Testis (tissue), 2 donors: ENCODE measurements at regions not wholly inside any gene's neighbourhood (a gene's known extent, or its start where the extent isn't known, plus 50 kb on each side); places are given as distances from the start of the nearest gene placed in this dataset.

ENCODE experiments used
- DNase-seq: peaks from one replicate; pipeline ENCODE4 v3.0.0-alpha.2; 2019
- H3K27ac ChIP-seq, 2 donors: fragments of 200-600 bp; sonication (generic); one replicate each; pipeline ENCODE4 v1.5.1; 2019
- H3K27me3 ChIP-seq: fragments of 200-600 bp; sonication (generic); one replicate; pipeline ENCODE4 v1.5.1; 2019
- H3K36me3 ChIP-seq: fragments of 200-600 bp; sonication (generic); one replicate; pipeline ENCODE4 v1.5.1; 2017; ENCODE audit warnings: low read depth; ENCODE audit errors: missing control alignments
- H3K4me1 ChIP-seq: fragments of 200-600 bp; sonication (generic); one replicate; pipeline ENCODE4 v1.5.1; 2019
- H3K4me3 ChIP-seq, 2 donors: fragments of 200-600 bp; sonication (generic); one replicate each; pipeline ENCODE4 v1.5.1; 2017 to 2019
- H3K9me3 ChIP-seq: fragments of 200-600 bp; sonication (generic); one replicate; pipeline ENCODE4 v1.5.1; 2017
- CTCF ChIP-seq, 3 experiments: fragments of 450-650 bp in 2 of 3; fragments of 200-600 bp in 1 of 3; sonication (generic) in 1 of 3; IDR thresholded peaks; one replicate each; pipeline ENCODE4 v1.5.1; 2016 to 2019; ENCODE audit warnings: antibody characterized with exemption in 3 of 3, mild to moderate bottlenecking in 2 of 3, moderate library complexity in 1 of 3
- POLR2A ChIP-seq: fragments of 450-650 bp; IDR thresholded peaks from one replicate; pipeline ENCODE4 v1.6.1; 2017; ENCODE audit warnings: antibody characterized with exemption, mild to moderate bottlenecking, moderate library complexity
- WGBS, 2 donors: methylation state at CpG; one replicate each; pipeline ENCODE4 v1.1.5; 2018; 5-methylcytosine and 5-hydroxymethylcytosine counted together
- intact Hi-C: fragments of 100-400 bp; cut with DNase I; formaldehyde crosslinking; loops from one replicate; pipeline ENCODE4 v1.15.1; 2023; ENCODE audit warnings: low total_unique reads

GRCh38 chr10:65818990-65819389 is 1106.8 kb upstream of the LRRTM3 start:
- no peaks in the 10 kb centered on the region for H3K9me3 ChIP-seq
- H3K27me3 ChIP-seq: no peaks in the 10 kb centered on the region
- H3K4me1 ChIP-seq: no peaks in the 10 kb centered on the region
- DNase-seq: no peak
- TF ChIP-seq POLR2A (no peak), CTCF (IDR thresholded peaks at IDR 0.05) (no peak)
- H3K27ac ChIP-seq: no peak overlapping the region
- WGBS, 2 donors: 87 to 88% methylated on average over 3 of the region's 3 CpGs
- intact Hi-C loops: no loop called here
- H3K4me3 ChIP-seq: no peak overlapping the region
- H3K36me3 ChIP-seq: no peaks in the 10 kb centered on the region

- H3K4me3 ChIP-seq: no peak overlapping the region
- TF ChIP-seq POLR2A (no peak), CTCF (IDR thresholded peaks at IDR 0.05) (no peak)
- 50 to 54% methylated on average over 1 of the region's 1 CpG for WGBS, 2 donors
- H3K27me3 ChIP-seq: no peaks in the 10 kb centered on the region
- no peaks in the 10 kb centered on the region for H3K36me3 ChIP-seq
- no peaks in the 10 kb centered on the region for H3K4me1 ChIP-seq
- DNase-seq: no peak
- H3K9me3 ChIP-seq: no peaks in the 10 kb centered on the region
- intact Hi-C loops: no loop called here
- no peak overlapping the region for H3K27ac ChIP-seq
Observed at GRCh38 chr10:65827359-65827758, 1098.5 kb upstream of the LRRTM3 start.

DNA sequence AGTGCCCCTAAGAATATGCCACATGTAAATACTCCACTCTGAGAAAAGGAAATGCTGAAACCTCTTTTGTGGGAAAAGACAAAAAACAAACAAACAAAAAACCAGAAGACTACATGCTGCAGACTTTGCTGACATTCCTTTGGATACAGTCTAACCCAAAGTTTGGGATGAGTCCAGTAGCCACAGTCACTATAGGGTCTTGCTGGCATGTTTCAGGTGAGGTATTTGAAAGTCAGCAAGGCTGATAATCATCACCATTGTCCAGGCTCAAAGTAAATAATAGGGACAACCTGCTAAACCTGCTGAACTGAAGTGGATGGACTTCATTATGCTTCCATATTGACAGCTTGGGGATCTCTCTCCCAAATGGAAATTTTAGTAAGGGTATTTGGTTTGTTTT is 1087.0 kb upstream of the LRRTM3 start:
- no peak for DNase-seq
- no peak overlapping the region for H3K27ac ChIP-seq
- no peak for TF ChIP-seq POLR2A
- no peak for TF ChIP-seq CTCF (IDR thresholded peaks at IDR 0.05)
- no peaks in the 10 kb centered on the region for H3K9me3 ChIP-seq
- intact Hi-C loops: no loop called here
- H3K36me3 ChIP-seq: no peaks in the 10 kb centered on the region
- no peaks in the 10 kb centered on the region for H3K27me3 ChIP-seq
- H3K4me3 ChIP-seq: no peak overlapping the region
- H3K4me1 ChIP-seq: no peaks in the 10 kb centered on the region

DNA sequence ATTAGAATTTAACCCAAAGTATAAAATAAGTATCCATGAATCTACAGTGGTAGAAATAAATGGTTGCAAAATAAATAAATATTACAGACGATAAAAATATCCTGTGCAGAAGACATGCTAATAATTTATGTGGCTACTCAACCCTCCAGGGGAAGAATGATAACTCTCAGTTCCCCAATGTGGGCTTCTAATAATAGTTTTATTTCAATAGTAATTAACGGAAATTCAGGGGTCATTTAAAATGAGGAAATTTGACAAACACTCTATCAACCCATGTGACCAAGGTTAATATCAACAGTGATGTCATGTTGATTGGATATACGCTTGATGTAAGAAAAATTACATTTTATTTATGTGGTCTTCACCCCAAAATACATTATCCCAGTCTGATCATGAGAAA is 1082.6 kb upstream of the LRRTM3 start:
- no peaks in the 10 kb centered on the region for H3K9me3 ChIP-seq
- DNase-seq: no peak
- no peak for TF ChIP-seq CTCF (IDR thresholded peaks at IDR 0.05)
- TF ChIP-seq POLR2A: no peak
- 65 to 87% methylated on average over 3 of the region's 3 CpGs for WGBS, 2 donors
- H3K4me1 ChIP-seq: no peaks in the 10 kb centered on the region
- no peak overlapping the region for H3K27ac ChIP-seq
- no peaks in the 10 kb centered on the region for H3K27me3 ChIP-seq
- no peak overlapping the region for H3K4me3 ChIP-seq
- intact Hi-C loops: no loop called here
- H3K36me3 ChIP-seq: no peaks in the 10 kb centered on the region

GRCh38 chr10:65845916-65846315 is 1079.9 kb upstream of the LRRTM3 start:
- TF ChIP-seq CTCF (IDR thresholded peaks at IDR 0.05): no peak
- no peak for TF ChIP-seq POLR2A
- no peaks in the 10 kb centered on the region for H3K4me1 ChIP-seq
- H3K4me3 ChIP-seq: no peak overlapping the region
- intact Hi-C loops: no loop called here
- no peaks in the 10 kb centered on the region for H3K9me3 ChIP-seq
- no peaks in the 10 kb centered on the region for H3K36me3 ChIP-seq
- no peak for DNase-seq
- no peaks in the 10 kb centered on the region for H3K27me3 ChIP-seq
- no peak overlapping the region for H3K27ac ChIP-seq
